ENCODE measurements at regions not wholly inside any gene's neighbourhood (a gene's known extent, or its start where the extent isn't known, plus 50 kb on each side); places are given as distances from the start of the nearest gene placed in this dataset.

GRCh38 chrX:39645178-39645895, 452.4 kb downstream of the BCOR start:
- no peaks in the 10 kb centered on the region for H3K9me3 ChIP-seq
- intact Hi-C loops (cut with DNase I), result no loop called here
- WGBS, 3 donors, result 36 to 49% (median 47%) methylated on average over 21 of the region's 21 CpGs
- no peak overlapping the region for H3K4me3 ChIP-seq
- peaks cover 4% of the 10 kb centered on the region for H3K4me1 ChIP-seq (ENCODE audit: insufficient read depth)
- H3K27ac ChIP-seq, result peak overlapping the region in 1 of 2 donors; percentile 60
- TF ChIP-seq EP300 (IDR thresholded peaks at IDR 0.05), result no peak
- TF ChIP-seq POLR2A (IDR thresholded peaks at IDR 0.05), result no peak
- DNase-seq, result peak; percentile 83 to 89 (median 89)
- H3K27me3 ChIP-seq, result no peaks in the 10 kb centered on the region
- H3K36me3 ChIP-seq, result no peaks in the 10 kb centered on the region

GRCh38 chrX:39648548-39649254, 449.1 kb downstream of the BCOR start:
- DNase-seq, result no peak
- Histone ChIP-seq H3K4me3 (no peak overlapping the region), H3K4me1 (ENCODE audit: insufficient read depth) (peaks cover 4% of the 10 kb centered on the region), H3K27ac (no peak overlapping the region), H3K27me3 (no peaks in the 10 kb centered on the region), H3K9me3 (no peaks in the 10 kb centered on the region), H3K36me3 (no peaks in the 10 kb centered on the region)
- 68 to 69% (median 69%) methylated on average over 6 of the region's 6 CpGs for WGBS, 3 donors
- intact Hi-C loops (cut with DNase I), result no loop called here
- TF ChIP-seq EP300 (IDR thresholded peaks at IDR 0.05) (no peak), POLR2A (IDR thresholded peaks at IDR 0.05) (no peak), CTCF (IDR thresholded peaks at IDR 0.05) (no peak)

GRCh38 chrX:39650768-39651347, 446.9 kb downstream of the BCOR start:
- Histone ChIP-seq H3K4me3 (no peak overlapping the region), H3K27me3 (no peaks in the 10 kb centered on the region), H3K4me1 (ENCODE audit: insufficient read depth) (no peaks in the 10 kb centered on the region), H3K27ac (no peak overlapping the region), H3K9me3 (no peaks in the 10 kb centered on the region), H3K36me3 (no peaks in the 10 kb centered on the region)
- no peak for DNase-seq
- TF ChIP-seq CTCF (IDR thresholded peaks at IDR 0.05) (no peak), EP300 (IDR thresholded peaks at IDR 0.05) (no peak), POLR2A (IDR thresholded peaks at IDR 0.05) (no peak)
- 74 to 79% (median 79%) methylated on average over 12 of the region's 12 CpGs for WGBS, 3 donors
- intact Hi-C loops (cut with DNase I), result no loop called here

- Histone ChIP-seq H3K4me1 (ENCODE audit: insufficient read depth) (no peaks in the 10 kb centered on the region), H3K27me3 (no peaks in the 10 kb centered on the region), H3K9me3 (no peaks in the 10 kb centered on the region), H3K4me3 (no peak overlapping the region), H3K36me3 (no peaks in the 10 kb centered on the region), H3K27ac (no peak overlapping the region)
- intact Hi-C loops (cut with DNase I), result no loop called here
- no peak for DNase-seq
- no peak for TF ChIP-seq EP300 (IDR thresholded peaks at IDR 0.05)
- no peak for TF ChIP-seq POLR2A (IDR thresholded peaks at IDR 0.05)
- no peak for TF ChIP-seq CTCF (IDR thresholded peaks at IDR 0.05)
- 59 to 72% (median 60%) methylated on average over 5 of the region's 5 CpGs for WGBS, 3 donors
Measured at GRCh38 chrX:39652336-39652735, 445.4 kb downstream of the BCOR start.

Measured in ovary (tissue), 7 donors.